ENCODE measurements at regions not wholly inside any gene's neighbourhood (a gene's known extent, or its start where the extent isn't known, plus 50 kb on each side); places are given as distances from the start of the nearest gene placed in this dataset.

- TF ChIP-seq POLR2AphosphoS5 (IDR thresholded peaks at IDR 0.05) = no peak
- TF ChIP-seq EP300 (IDR thresholded peaks at IDR 0.05) = no peak
- no peak for TF ChIP-seq CTCF (IDR thresholded peaks at IDR 0.05)
Measured at GRCh38 chr21:38986406-38986805, 180.7 kb downstream of the ETS2 start.

All from sigmoid colon (tissue), 4 donors.